Activated effector memory CD4-positive, alpha-beta T cell treated with anti-CD3 and anti-CD28 coated beads, Interleukin-2, amount 50 U/mL, for 16 hours (primary cell): ENCODE measurements at regions not wholly inside any gene's neighbourhood (a gene's known extent, or its start where the extent isn't known, plus 50 kb on each side); places are given as distances from the start of the nearest gene placed in this dataset.
"Not testable (repeated sequence)": the region's sequence is repeated elsewhere in the genome, so short reads cannot be mapped to it uniquely, and the experiment has no call there.

Experiments
- DNase-seq: peaks from one replicate; pipeline ENCODE4 v3.0.0-alpha.2; 2020

GRCh38 chr9:42326482-42326881 lies 143.0 kb downstream of the SPATA31A6 start:
- DNase-seq: not testable (repeated sequence)

- not testable (repeated sequence) for DNase-seq
Observed at GRCh38 chr9:42335342-42335741, 151.9 kb downstream of the SPATA31A6 start.

- DNase-seq: not testable (repeated sequence)
Observed at GRCh38 chr9:42335984-42336657, 152.7 kb downstream of the SPATA31A6 start.

GRCh38 chr9:42338275-42338674 lies 154.8 kb downstream of the SPATA31A6 start:
- not testable (repeated sequence) for DNase-seq

GRCh38 chr9:42339671-42340434 lies 156.4 kb downstream of the SPATA31A6 start:
- DNase-seq: not testable (repeated sequence)

GRCh38 chr9:42340435-42340723 lies 156.9 kb downstream of the SPATA31A6 start:
- DNase-seq: not testable (repeated sequence)

GRCh38 chr9:42341860-42342259 lies 158.4 kb downstream of the SPATA31A6 start:
- not testable (repeated sequence) for DNase-seq

- DNase-seq: not testable (repeated sequence)
Observed at GRCh38 chr9:42342297-42342696, 158.8 kb downstream of the SPATA31A6 start.

- DNase-seq: not testable (repeated sequence)
Observed at GRCh38 chr9:42344508-42344907, 161.0 kb downstream of the SPATA31A6 start.

GRCh38 chr9:42346916-42347315 lies 163.5 kb downstream of the SPATA31A6 start:
- DNase-seq: not testable (repeated sequence)

- DNase-seq: not testable (repeated sequence)
Observed at GRCh38 chr9:42349181-42349580, 165.7 kb downstream of the SPATA31A6 start.

GRCh38 chr9:42350412-42350811 lies 167.0 kb downstream of the SPATA31A6 start:
- not testable (repeated sequence) for DNase-seq

GRCh38 chr9:42357604-42358373 lies 174.3 kb downstream of the SPATA31A6 start:
- DNase-seq: not testable (repeated sequence)

GRCh38 chr9:42358626-42359247 lies 175.3 kb downstream of the SPATA31A6 start:
- DNase-seq: not testable (repeated sequence)

GRCh38 chr9:42364410-42365243 lies 181.2 kb downstream of the SPATA31A6 start:
- DNase-seq: not testable (repeated sequence)

GRCh38 chr9:42365244-42365945 lies 181.9 kb downstream of the SPATA31A6 start:
- not testable (repeated sequence) for DNase-seq

GRCh38 chr9:42368279-42368881 lies 184.9 kb downstream of the SPATA31A6 start:
- not testable (repeated sequence) for DNase-seq

- DNase-seq: not testable (repeated sequence)
Observed at GRCh38 chr9:42370172-42370571, 186.7 kb downstream of the SPATA31A6 start.

GRCh38 chr9:42371417-42371816 lies 188.0 kb downstream of the SPATA31A6 start:
- not testable (repeated sequence) for DNase-seq

- not testable (repeated sequence) for DNase-seq
Observed at GRCh38 chr9:42377530-42378417, 194.3 kb downstream of the SPATA31A6 start.
